Duodenal mucosa (tissue), 2 donors: ENCODE measurements at regions not wholly inside any gene's neighbourhood (a gene's known extent, or its start where the extent isn't known, plus 50 kb on each side); places are given as distances from the start of the nearest gene placed in this dataset.

ENCODE experiments used
- H3K27ac ChIP-seq: one replicate; pipeline ENCODE4 v1.7.0; 2013; ENCODE audit warnings: low read depth, low read length
- H3K27me3 ChIP-seq, 2 donors: one replicate each; pipeline ENCODE4 v1.7.0; 2013; ENCODE audit warnings: low read length in 2 of 2, control low read depth in 1 of 2; ENCODE audit not compliant: insufficient read depth in 2 of 2, control insufficient read depth in 1 of 2
- H3K36me3 ChIP-seq, 2 donors: one replicate each; pipeline ENCODE4 v1.7.0; 2013; ENCODE audit warnings: low read length in 2 of 2, control low read depth in 1 of 2; ENCODE audit not compliant: insufficient read depth in 2 of 2, control insufficient read depth in 1 of 2
- H3K4me1 ChIP-seq, 2 donors: one replicate each; pipeline ENCODE4 v1.7.0; 2013; ENCODE audit warnings: low read length in 2 of 2, control low read depth in 1 of 2; ENCODE audit not compliant: insufficient read depth in 2 of 2, control insufficient read depth in 1 of 2
- H3K4me3 ChIP-seq, 2 donors: one replicate each; pipeline ENCODE4 v1.7.0; 2013; ENCODE audit warnings: low read length in 2 of 2, low read depth in 1 of 2
- H3K9ac ChIP-seq, 2 donors: one replicate each; pipeline ENCODE4 v1.7.0; 2013; ENCODE audit warnings: low read length in 2 of 2, low read depth in 1 of 2
- H3K9me3 ChIP-seq, 2 donors: one replicate each; pipeline ENCODE4 v1.7.0; 2013; ENCODE audit warnings: low read length in 2 of 2, control low read depth in 1 of 2; ENCODE audit not compliant: control insufficient read depth in 1 of 2

GRCh38 chr18:52093171-52093570 lies 246.8 kb upstream of the DCC start:
- Histone ChIP-seq H3K27me3 (no peaks in the 10 kb centered on the region), H3K36me3 (no peaks in the 10 kb centered on the region), H3K4me3 (no peak overlapping the region), H3K9ac (no peak overlapping the region), H3K27ac (no peak overlapping the region), H3K4me1 (no peaks in the 10 kb centered on the region), H3K9me3 (no peaks in the 10 kb centered on the region)

GRCh38 chr18:52118684-52119083 lies 221.3 kb upstream of the DCC start:
- Histone ChIP-seq H3K9me3 (no peaks in the 10 kb centered on the region), H3K9ac (no peak overlapping the region), H3K4me3 (no peak overlapping the region), H3K36me3 (no peaks in the 10 kb centered on the region), H3K4me1 (no peaks in the 10 kb centered on the region), H3K27me3 (no peaks in the 10 kb centered on the region), H3K27ac (no peak overlapping the region)

GRCh38 chr18:52130624-52131301 lies 209.2 kb upstream of the DCC start:
- Histone ChIP-seq H3K4me1 (no peaks in the 10 kb centered on the region), H3K27ac (no peak overlapping the region), H3K4me3 (no peak overlapping the region), H3K9ac (no peak overlapping the region), H3K36me3 (no peaks in the 10 kb centered on the region), H3K27me3 (no peaks in the 10 kb centered on the region), H3K9me3 (no peaks in the 10 kb centered on the region)

- Histone ChIP-seq H3K9ac (no peak overlapping the region), H3K36me3 (no peaks in the 10 kb centered on the region), H3K9me3 (no peaks in the 10 kb centered on the region), H3K4me1 (no peaks in the 10 kb centered on the region), H3K27me3 (no peaks in the 10 kb centered on the region), H3K27ac (no peak overlapping the region), H3K4me3 (no peak overlapping the region)
Observed at GRCh38 chr18:52131845-52132244, 208.2 kb upstream of the DCC start.

GRCh38 chr18:52136532-52136931 lies 203.5 kb upstream of the DCC start:
- Histone ChIP-seq H3K4me3 (no peak overlapping the region), H3K27ac (no peak overlapping the region), H3K36me3 (no peaks in the 10 kb centered on the region), H3K9me3 (no peaks in the 10 kb centered on the region), H3K4me1 (no peaks in the 10 kb centered on the region), H3K27me3 (no peaks in the 10 kb centered on the region), H3K9ac (no peak overlapping the region)

- Histone ChIP-seq H3K4me3 (no peak overlapping the region), H3K27me3 (no peaks in the 10 kb centered on the region), H3K4me1 (no peaks in the 10 kb centered on the region), H3K36me3 (no peaks in the 10 kb centered on the region), H3K9ac (no peak overlapping the region), H3K27ac (no peak overlapping the region), H3K9me3 (peaks cover 0 to 3% of the 10 kb centered on the region in 2 donors)
Observed at GRCh38 chr18:52140986-52141385, 199.0 kb upstream of the DCC start.

- Histone ChIP-seq H3K27me3 (no peaks in the 10 kb centered on the region), H3K9ac (no peak overlapping the region), H3K4me1 (no peaks in the 10 kb centered on the region), H3K27ac (no peak overlapping the region), H3K4me3 (no peak overlapping the region), H3K36me3 (no peaks in the 10 kb centered on the region), H3K9me3 (peaks cover 0 to 3% of the 10 kb centered on the region in 2 donors)
Observed at GRCh38 chr18:52150050-52150449, 189.9 kb upstream of the DCC start.

- Histone ChIP-seq H3K9ac (no peak overlapping the region), H3K27ac (no peak overlapping the region), H3K27me3 (no peaks in the 10 kb centered on the region), H3K9me3 (no peaks in the 10 kb centered on the region), H3K4me1 (no peaks in the 10 kb centered on the region), H3K36me3 (no peaks in the 10 kb centered on the region), H3K4me3 (no peak overlapping the region)
Observed at GRCh38 chr18:52152036-52152435, 188.0 kb upstream of the DCC start.

GRCh38 chr18:52156166-52156565 lies 183.8 kb upstream of the DCC start:
- H3K4me1 ChIP-seq, result no peaks in the 10 kb centered on the region
- no peaks in the 10 kb centered on the region for H3K27me3 ChIP-seq
- no peak overlapping the region for H3K27ac ChIP-seq
- no peak overlapping the region for H3K9ac ChIP-seq
- no peaks in the 10 kb centered on the region for H3K36me3 ChIP-seq
- H3K9me3 ChIP-seq, result no peaks in the 10 kb centered on the region
- H3K4me3 ChIP-seq, result no peak overlapping the region

- no peak overlapping the region for H3K9ac ChIP-seq
- H3K27me3 ChIP-seq, result no peaks in the 10 kb centered on the region
- peaks cover 0 to 2% of the 10 kb centered on the region in 2 donors for H3K9me3 ChIP-seq
- H3K27ac ChIP-seq, result no peak overlapping the region
- H3K4me1 ChIP-seq, result no peaks in the 10 kb centered on the region
- H3K36me3 ChIP-seq, result no peaks in the 10 kb centered on the region
- no peak overlapping the region for H3K4me3 ChIP-seq
Observed at GRCh38 chr18:52160636-52161035, 179.4 kb upstream of the DCC start.

- Histone ChIP-seq H3K27ac (no peak overlapping the region), H3K4me1 (no peaks in the 10 kb centered on the region), H3K27me3 (no peaks in the 10 kb centered on the region)
Observed at GRCh38 chr18:52163478-52163877, 176.5 kb upstream of the DCC start.

More at GRCh38 chr18:52163478-52163877, 176.5 kb upstream of the DCC start:
- no peak overlapping the region for H3K9ac ChIP-seq
- H3K36me3 ChIP-seq, result no peaks in the 10 kb centered on the region
- no peak overlapping the region for H3K4me3 ChIP-seq
- H3K9me3 ChIP-seq, result peaks cover 0 to 2% of the 10 kb centered on the region in 2 donors
